Adipose tissue (tissue), 3 donors: ENCODE measurements at regions not wholly inside any gene's neighbourhood (a gene's known extent, or its start where the extent isn't known, plus 50 kb on each side); places are given as distances from the start of the nearest gene placed in this dataset.
A peak's percentile ranks its signal among the peaks of the same experiment; 100 is the strongest.
"Not testable (repeated sequence)": the region's sequence is repeated elsewhere in the genome, so short reads cannot be mapped to it uniquely, and the experiment has no call there.

ENCODE experiments used
- H3K27ac ChIP-seq: one replicate; pipeline ENCODE4 v1.5.1; 2013; ENCODE audit warnings: low read depth, low read length
- WGBS, 3 donors: extraction: QIAGEN DNeasy Blood & Tissue Kit; methylation state at CpG; one replicate each; pipeline ENCODE4 v1.1.7; 2013; 5-methylcytosine and 5-hydroxymethylcytosine counted together
- donor health status: healthy with polysubstance abuse.
- donor health status: Bipolar disorder and iron deficiency.
- donor health status: healthy.

GRCh38 chr2:203626247-203626646 is 80.2 kb upstream of the CD28 start:
- H3K27ac ChIP-seq, result not testable (repeated sequence)
- WGBS, 3 donors, result 86 to 91% (median 89%) methylated on average over 4 of the region's 4 CpGs

DNA sequence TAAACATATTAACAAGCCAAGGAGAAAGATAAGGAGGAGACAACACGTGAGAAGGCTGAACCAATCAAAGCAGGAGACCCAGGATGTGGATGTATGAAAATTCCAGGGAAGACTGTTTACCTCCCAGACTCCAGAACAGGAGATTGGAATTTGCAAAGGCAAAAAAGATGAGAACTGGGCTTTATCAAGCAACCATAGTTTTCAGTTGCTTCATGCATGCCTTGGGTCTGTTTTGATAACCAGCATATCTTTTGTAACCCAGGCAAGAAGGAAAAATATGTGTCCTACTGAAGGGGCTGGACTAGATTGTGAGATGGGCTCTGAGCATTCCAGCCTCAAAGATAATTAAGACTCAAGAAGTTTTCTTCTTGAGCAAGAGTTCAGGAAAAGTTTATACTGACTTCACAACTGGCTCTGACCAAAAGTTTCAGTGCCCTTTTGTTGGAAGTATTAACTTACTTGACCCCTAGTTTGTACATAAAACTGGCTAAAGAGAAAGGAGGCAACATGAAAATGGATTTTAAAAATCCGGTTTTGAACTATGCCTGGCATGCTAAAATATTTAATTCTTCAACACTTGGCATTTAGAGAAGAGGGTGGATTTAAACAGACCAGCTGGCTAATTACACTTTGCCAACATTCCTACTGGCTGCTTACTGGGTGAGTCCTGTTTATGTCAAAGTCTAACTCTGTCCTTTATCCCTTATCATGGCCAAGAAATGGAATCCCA is 79.3 kb upstream of the CD28 start:
- peak overlapping the region; percentile 79 for H3K27ac ChIP-seq
- 36 to 56% (median 44%) methylated on average over 2 of the region's 2 CpGs for WGBS, 3 donors

DNA sequence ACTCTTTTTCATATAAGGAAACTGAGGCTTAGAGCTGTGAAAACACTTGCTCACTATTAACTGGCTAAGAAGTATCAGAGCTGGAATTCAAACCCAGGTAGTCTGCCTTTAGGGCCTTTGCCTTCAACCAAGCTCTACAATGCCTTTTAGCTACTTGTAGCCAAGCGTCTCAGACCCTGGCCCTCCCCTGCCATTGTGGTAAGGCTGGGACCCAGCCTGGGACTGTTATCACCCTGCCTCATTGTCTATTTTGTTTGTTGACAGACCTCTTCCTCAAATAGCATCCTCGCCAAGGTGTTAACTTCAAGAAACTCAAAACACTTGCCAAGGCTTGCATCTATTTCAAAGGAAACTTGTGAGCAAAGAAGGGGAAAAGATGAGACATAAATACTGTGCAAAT is 76.7 kb upstream of the CD28 start:
- H3K27ac ChIP-seq, result no peak overlapping the region
- WGBS, 3 donors, result 86 to 95% (median 90%) methylated on average over 2 of the region's 2 CpGs

DNA sequence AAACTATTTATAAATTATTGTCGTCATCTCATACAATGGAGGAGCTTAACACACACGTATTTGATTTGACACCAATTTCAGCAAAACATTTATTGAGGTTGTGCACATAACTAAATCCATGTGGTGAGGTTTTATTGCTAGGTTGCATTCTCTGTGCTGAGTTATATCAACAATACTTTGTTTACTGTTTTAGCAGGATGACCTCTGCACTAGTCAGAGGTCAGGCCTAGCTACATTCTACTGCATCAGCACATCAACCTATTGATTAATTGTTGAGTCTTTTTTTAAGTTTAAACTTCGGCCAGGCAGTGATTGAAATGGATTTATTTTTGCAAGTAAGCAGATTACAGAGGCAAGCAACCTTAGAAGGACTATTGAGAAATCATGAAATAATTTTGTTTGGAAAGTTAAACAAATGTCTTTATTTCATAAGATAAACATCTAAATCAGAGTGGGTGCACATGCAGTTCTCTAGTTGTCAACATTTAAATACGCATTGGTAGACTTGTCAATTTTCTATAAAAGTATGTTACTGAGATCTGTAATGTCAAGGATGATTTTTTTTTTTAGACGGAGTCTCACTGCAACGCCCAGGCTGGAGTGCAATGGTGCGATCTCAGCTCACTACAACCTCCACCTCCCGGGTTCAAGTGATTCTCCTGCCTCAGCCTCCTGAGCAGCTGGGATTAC is 75.2 kb upstream of the CD28 start:
- H3K27ac ChIP-seq, result no peak overlapping the region
- WGBS, 3 donors, result 75 to 81% (median 80%) methylated on average over 8 of the region's 8 CpGs

GRCh38 chr2:203636588-203637470 is 69.6 kb upstream of the CD28 start:
- no peak overlapping the region for H3K27ac ChIP-seq
- 30 to 73% (median 38%) methylated on average over 3 of the region's 3 CpGs for WGBS, 3 donors

DNA sequence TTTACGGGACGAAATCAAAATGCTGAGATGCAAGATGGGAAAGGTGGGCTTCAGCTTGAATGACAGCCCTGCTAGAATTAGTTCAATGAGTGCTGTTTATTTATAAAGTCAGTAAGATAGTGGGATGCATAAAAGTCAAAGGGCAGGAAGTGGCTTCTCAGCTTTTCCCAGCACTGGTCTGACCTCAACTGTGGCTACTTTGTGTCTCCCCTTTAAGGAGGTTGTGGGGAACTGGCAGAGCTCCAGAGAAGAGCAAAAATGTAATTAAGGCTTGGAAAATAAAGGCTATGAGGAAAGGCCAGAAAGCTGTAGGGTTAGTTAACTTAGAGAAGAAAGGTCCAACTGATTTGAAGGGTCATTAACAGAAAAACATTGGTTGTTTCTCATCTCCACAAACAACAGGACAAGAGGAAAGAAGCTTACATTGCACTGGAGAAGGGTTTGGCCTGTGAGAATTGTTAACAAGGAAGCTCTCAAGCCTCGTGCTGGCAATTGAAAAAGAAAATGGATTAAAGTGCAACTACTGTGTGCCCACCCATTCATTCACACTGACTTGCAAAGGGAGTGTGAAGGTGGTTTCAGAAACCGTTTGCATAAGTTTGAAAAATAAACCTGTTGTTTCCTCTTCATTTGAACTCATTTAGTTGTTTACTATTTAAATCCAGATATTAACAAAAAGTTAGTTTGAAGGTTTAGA is 68.8 kb upstream of the CD28 start:
- 49 to 70% (median 53%) methylated on average over 4 of the region's 4 CpGs for WGBS, 3 donors

DNA sequence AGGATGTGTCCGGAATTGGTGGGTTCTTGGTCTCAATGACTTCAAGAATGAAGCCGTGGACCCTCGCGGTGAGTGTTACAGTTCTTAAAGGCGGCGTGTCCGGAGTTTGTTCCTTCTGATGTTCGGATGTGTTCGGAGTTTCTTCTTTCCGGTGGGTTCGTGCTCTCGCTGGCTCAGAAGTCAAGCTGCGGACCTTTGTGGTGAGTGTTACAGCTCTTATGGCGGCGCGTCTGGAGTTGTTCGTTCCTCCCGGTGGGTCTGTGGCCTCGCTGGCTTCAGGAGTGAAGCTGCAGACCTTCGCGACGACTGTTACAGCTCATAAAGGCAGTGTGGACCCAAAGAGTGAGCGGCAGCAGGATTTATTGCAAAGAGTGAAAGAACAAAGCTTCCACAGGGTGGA is 64.6 kb upstream of the CD28 start:
- not testable (repeated sequence) for H3K27ac ChIP-seq
- WGBS, 3 donors, result 96 to 98% (median 97%) methylated on average over 23 of the region's 23 CpGs

More for the DNA sequence above, 68.8 kb upstream of the CD28 start:
- no peak overlapping the region for H3K27ac ChIP-seq

DNA sequence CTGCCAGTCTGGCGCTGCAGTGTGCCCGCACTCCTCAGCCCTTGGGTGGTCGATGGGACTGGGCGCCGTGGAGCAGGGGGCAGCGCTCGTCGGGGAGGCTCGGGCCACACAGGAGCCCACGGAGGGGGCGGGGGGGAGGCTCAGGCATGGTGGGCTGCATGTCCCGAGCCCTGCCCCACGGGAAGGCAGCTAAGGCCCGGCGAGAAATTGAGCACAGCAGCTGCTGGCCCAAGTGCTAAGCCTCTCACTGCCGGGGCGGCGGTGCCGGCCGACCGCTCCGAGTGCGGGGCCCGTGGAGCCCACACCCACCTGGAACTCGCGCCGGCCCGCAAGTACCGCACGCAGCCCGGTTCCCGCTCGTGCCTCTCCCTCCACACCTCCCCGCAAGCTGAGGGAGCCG is 63.6 kb upstream of the CD28 start:
- WGBS, 3 donors, result 97 to 98% (median 97%) methylated on average over 35 of the region's 35 CpGs

GRCh38 chr2:203645831-203646230 is 60.6 kb upstream of the CD28 start:
- H3K27ac ChIP-seq, result no peak overlapping the region
- whole genome bisulfite sequencing, 3 donors, result 79 to 91% (median 91%) methylated on average over 1 of the region's 1 CpG

More for the DNA sequence above, 63.6 kb upstream of the CD28 start:
- not testable (repeated sequence) for H3K27ac ChIP-seq

- 93 to 96% (median 95%) methylated on average over 10 of the region's 10 CpGs for WGBS, 3 donors
- H3K27ac ChIP-seq, result no peak overlapping the region
Observed at GRCh38 chr2:203646266-203646864, 60.1 kb upstream of the CD28 start.

GRCh38 chr2:203646961-203647360 is 59.5 kb upstream of the CD28 start:
- H3K27ac ChIP-seq, result no peak overlapping the region
- WGBS, 3 donors, result 92 to 97% (median 96%) methylated on average over 5 of the region's 5 CpGs

DNA sequence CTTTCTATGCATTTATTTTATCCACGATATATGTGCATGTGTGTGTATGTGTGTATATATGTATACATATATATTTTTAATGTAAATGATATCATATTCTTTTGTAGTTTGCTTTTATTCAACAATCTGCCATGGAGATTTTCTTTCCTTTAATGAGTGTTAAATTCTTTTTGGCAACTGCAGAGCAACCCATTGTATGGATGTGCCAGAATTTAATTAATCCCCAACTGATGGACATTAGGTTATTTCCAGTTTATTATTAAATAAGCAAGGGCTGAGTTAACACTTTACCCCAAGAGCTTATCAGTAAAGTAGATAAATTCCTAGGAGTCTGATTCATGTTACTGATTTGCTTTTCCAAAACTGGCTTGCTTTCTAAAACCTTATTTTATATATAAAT is 58.9 kb upstream of the CD28 start:
- 92 to 98% (median 97%) methylated on average over 1 of the region's 1 CpG for WGBS, 3 donors
- no peak overlapping the region for H3K27ac ChIP-seq

DNA sequence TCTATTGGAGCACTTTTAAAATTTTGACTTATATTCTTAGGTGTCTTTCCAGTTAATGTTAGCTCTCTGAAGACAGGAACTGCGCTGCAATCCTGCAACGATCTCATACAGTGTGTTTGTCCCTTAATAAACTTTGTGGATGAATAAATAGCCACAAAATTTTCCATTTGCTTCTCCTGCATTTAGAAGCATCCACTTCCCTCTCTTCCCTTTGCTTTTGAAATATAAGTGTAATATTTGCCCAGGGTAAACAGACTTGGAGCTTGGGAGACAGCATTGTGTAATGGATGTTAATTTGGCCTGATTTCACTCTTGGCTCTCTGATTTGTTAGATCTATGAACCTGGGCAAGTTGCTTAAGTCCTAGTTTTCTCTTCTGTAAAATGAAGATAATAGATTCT is 58.2 kb upstream of the CD28 start:
- 26 to 63% (median 50%) methylated on average over 2 of the region's 2 CpGs for WGBS, 3 donors
- no peak overlapping the region for H3K27ac ChIP-seq

DNA sequence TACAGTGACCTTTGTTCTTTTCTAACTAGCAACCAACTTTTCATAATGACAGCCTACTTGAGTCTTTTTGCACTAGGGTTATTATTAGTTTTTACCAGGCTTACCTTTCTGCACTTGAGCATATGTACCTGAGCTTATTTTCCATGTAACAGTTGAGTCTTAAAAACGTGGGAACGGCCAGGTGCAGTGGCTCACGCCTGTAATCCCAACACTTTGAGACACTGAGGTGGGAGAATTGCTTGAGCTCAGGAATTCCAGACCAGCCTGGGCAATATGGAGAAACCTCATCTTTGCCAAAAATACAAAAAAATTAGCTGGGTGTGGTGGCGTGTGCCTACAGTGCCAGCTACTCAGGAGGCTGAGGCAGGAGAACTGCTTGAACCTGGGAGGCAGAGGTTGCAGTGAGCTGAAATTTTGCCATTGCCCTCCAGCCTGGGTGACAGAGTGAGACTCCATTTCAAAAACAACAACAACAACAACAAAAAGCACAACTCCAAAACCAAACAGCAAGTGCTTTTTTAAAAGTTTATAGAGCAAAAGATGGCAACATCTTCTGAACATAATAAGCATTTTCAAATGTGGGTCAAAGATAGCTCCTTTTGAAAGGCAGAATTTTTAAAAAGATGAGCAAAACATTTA is 57.1 kb upstream of the CD28 start:
- H3K27ac ChIP-seq, result no peak overlapping the region
- WGBS, 3 donors, result 48 to 91% (median 84%) methylated on average over 4 of the region's 4 CpGs

DNA sequence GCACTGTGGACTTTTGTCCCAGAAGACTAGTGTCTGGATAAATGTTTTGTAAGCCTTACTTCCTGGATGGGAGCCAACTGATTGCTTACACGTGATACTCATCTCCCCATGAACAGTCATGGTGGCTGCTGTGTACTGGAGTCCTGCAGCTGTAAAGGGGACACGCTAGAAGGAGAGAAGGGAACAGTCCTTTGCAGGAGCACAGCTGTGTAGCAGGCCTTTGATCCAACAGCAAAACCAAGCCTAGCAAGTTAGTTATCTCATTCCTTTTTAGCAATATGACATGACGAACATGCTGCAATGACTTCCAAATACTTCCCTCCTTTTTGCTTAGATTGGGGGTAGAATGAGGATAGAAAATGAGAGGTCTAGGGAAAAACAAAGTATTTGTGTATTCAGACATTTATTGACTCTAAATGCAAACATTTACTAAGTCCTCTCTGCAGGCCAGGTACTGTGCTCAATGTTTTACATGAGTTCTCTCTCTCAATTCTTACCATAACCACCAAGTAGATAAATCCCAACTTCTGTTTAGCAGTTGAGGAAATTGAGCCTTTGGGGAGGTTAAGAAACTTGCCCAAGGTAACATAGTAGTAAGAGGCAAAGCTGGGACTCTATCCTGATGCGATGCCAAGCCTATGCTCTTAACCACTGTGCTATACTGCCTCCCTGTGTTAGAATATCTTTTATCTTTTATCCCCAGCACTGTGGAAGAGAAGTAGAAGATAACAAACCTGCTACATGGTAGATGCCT is 55.4 kb upstream of the CD28 start:
- H3K27ac ChIP-seq, result no peak overlapping the region
- WGBS, 3 donors, result 37 to 46% (median 42%) methylated on average over 4 of the region's 4 CpGs

DNA sequence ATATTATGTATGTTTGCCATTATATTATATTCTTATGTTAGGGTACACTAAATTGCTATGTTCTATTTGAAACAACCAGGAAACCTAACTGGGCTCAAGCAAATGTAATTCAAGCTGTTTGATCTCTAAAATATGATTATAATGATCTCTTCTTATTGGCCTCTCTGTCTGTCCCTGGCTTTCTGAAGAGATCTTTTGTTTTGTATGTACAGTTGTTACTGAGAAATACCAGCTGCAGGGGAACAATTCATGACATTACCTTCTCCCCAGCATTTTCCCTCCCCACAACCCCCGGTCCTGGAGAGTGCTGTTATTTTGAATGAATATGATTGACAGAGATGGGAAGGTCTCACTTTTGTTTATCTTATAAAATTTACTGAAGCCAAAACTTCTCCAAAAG is 54.8 kb upstream of the CD28 start:
- WGBS, 3 donors, result 39 to 79% (median 54%) methylated on average over 1 of the region's 1 CpG
- H3K27ac ChIP-seq, result no peak overlapping the region

GRCh38 chr2:203654826-203655225 is 51.6 kb upstream of the CD28 start:
- 80 to 91% (median 83%) methylated on average over 3 of the region's 3 CpGs for WGBS, 3 donors
- no peak overlapping the region for H3K27ac ChIP-seq
